Sigmoid colon (tissue), 6 donors: ENCODE measurements at regions not wholly inside any gene's neighbourhood (a gene's known extent, or its start where the extent isn't known, plus 50 kb on each side); places are given as distances from the start of the nearest gene placed in this dataset.

ENCODE experiments used
- DNase-seq: peaks from one replicate; pipeline ENCODE4 v3.0.0-alpha.2; 2019
- H3K27ac ChIP-seq, 4 donors: fragments of 200-600 bp; sonication (generic); one replicate each; pipeline ENCODE4 v1.5.1; 2016 to 2019; ENCODE audit warnings: mild to moderate bottlenecking in 1 of 4
- H3K27me3 ChIP-seq, 3 donors: fragments of 200-600 bp; sonication (generic); one replicate each; pipeline ENCODE4 v1.5.1; 2019; ENCODE audit warnings: mild to moderate bottlenecking in 1 of 3
- H3K36me3 ChIP-seq, 4 donors: fragments of 200-600 bp; sonication (generic); one replicate each; pipeline ENCODE4 v1.5.1; 2016 to 2019
- H3K4me1 ChIP-seq, 4 donors: fragments of 200-600 bp; sonication (generic); one replicate each; pipeline ENCODE4 v1.5.1; 2017 to 2019
- H3K4me3 ChIP-seq, 4 donors: fragments of 200-600 bp; sonication (generic); one replicate each; pipeline ENCODE4 v1.5.1; 2017 to 2019; ENCODE audit warnings: mild to moderate bottlenecking in 2 of 4, moderate library complexity in 1 of 4
- H3K9me3 ChIP-seq, 4 donors: fragments of 200-600 bp in 3 of 4; sonication (generic) in 3 of 4; one replicate each; pipeline versions ENCODE4 v1.5.1 to v1.6.1; 2013 to 2019
- CTCF ChIP-seq, 4 experiments: fragments of 450-650 bp in 3 of 4; fragments of 200-600 bp in 1 of 4; IDR thresholded peaks; one replicate each; pipeline ENCODE4 v1.5.1; 2016 to 2019; ENCODE audit warnings: antibody characterized with exemption in 4 of 4, mild to moderate bottlenecking in 3 of 4, moderate library complexity in 2 of 4
- EP300 ChIP-seq, 4 donors: sonication (generic); formaldehyde crosslinking; IDR thresholded peaks; one replicate each; pipeline ENCODE4 v1.6.1; 2017; ENCODE audit warnings: antibody characterized with exemption in 4 of 4
- POLR2A ChIP-seq, 2 donors: fragments of 450-650 bp; IDR thresholded peaks; one replicate each; pipeline ENCODE4 v1.6.1; 2016; ENCODE audit warnings: antibody characterized with exemption in 2 of 2, mild to moderate bottlenecking in 2 of 2, moderate library complexity in 2 of 2
- POLR2AphosphoS5 ChIP-seq, 4 donors: sonication (generic); formaldehyde crosslinking; IDR thresholded peaks; one replicate each; pipeline ENCODE4 v1.6.1; 2017; ENCODE audit warnings: antibody characterized with exemption in 4 of 4
- WGBS, 2 donors: extraction: QIAGEN DNeasy Blood & Tissue Kit; methylation state at CpG; one replicate each; pipeline ENCODE4 v1.1.7; 2013; 5-methylcytosine and 5-hydroxymethylcytosine counted together
- intact Hi-C: fragments of 100-400 bp; cut with DNase I; formaldehyde crosslinking; loops from one replicate; pipeline ENCODE4 v1.15.1; 2023
- donor health status: healthy with polysubstance abuse.
- donor health status: healthy.

- no peaks in the 10 kb centered on the region for H3K27me3 ChIP-seq
- H3K4me1 ChIP-seq, result peaks cover 0 to 30% (median 20%) of the 10 kb centered on the region in 4 donors
- DNase-seq, result no peak
- no peaks in the 10 kb centered on the region for H3K9me3 ChIP-seq
- intact Hi-C loops, result no loop called here
- WGBS, 2 donors, result 19 to 36% methylated on average over 4 of the region's 4 CpGs
- H3K27ac ChIP-seq, result peak overlapping the region; percentile 79 to 81 (median 80)
- TF ChIP-seq POLR2A (IDR thresholded peaks at IDR 0.05), result no peak
- TF ChIP-seq CTCF (IDR thresholded peaks at IDR 0.05), result no peak
- no peak for TF ChIP-seq POLR2AphosphoS5 (IDR thresholded peaks at IDR 0.05)
- TF ChIP-seq EP300 (IDR thresholded peaks at IDR 0.05), result no peak
- peak overlapping the region in 2 of 4 donors; percentile 29 to 31 for H3K4me3 ChIP-seq
- no peaks in the 10 kb centered on the region for H3K36me3 ChIP-seq
Observed at GRCh38 chr13:50511877-50512341, 331.6 kb downstream of the DLEU7 start.

GRCh38 chr13:50512474-50513299 is 330.8 kb downstream of the DLEU7 start:
- intact Hi-C loops, result no loop called here
- WGBS, 2 donors, result 2 to 7% methylated on average over 12 of the region's 12 CpGs
- H3K27ac ChIP-seq, result peak overlapping the region; percentile 79 to 81 (median 80)

GRCh38 chr13:50513300-50513877 is 330.1 kb downstream of the DLEU7 start:
- intact Hi-C loops, result no loop called here
- no peak for DNase-seq
- no peaks in the 10 kb centered on the region for H3K9me3 ChIP-seq
- H3K27ac ChIP-seq, result peak overlapping the region; percentile 79 to 81 (median 80)
- peaks cover 0 to 30% (median 20%) of the 10 kb centered on the region in 4 donors for H3K4me1 ChIP-seq
- no peaks in the 10 kb centered on the region for H3K36me3 ChIP-seq
- TF ChIP-seq POLR2AphosphoS5 (IDR thresholded peaks at IDR 0.05), result no peak
- no peak for TF ChIP-seq POLR2A (IDR thresholded peaks at IDR 0.05)
- no peak for TF ChIP-seq EP300 (IDR thresholded peaks at IDR 0.05)
- TF ChIP-seq CTCF (IDR thresholded peaks at IDR 0.05), result no peak
- WGBS, 2 donors, result 7 to 42% methylated on average over 2 of the region's 2 CpGs
- H3K27me3 ChIP-seq, result no peaks in the 10 kb centered on the region
- H3K4me3 ChIP-seq, result peak overlapping the region in 2 of 4 donors; percentile 31 to 37

More at GRCh38 chr13:50512474-50513299, 330.8 kb downstream of the DLEU7 start:
- H3K9me3 ChIP-seq, result no peaks in the 10 kb centered on the region
- H3K4me1 ChIP-seq, result peaks cover 0 to 30% (median 20%) of the 10 kb centered on the region in 4 donors
- TF ChIP-seq POLR2AphosphoS5 (IDR thresholded peaks at IDR 0.05) (peak in 1 of 4 donors; percentile 9), EP300 (IDR thresholded peaks at IDR 0.05) (no peak)
- peak; percentile 80 for DNase-seq
- H3K4me3 ChIP-seq, result peak overlapping the region in 3 of 4 donors; percentile 29 to 37 (median 31)
- H3K27me3 ChIP-seq, result no peaks in the 10 kb centered on the region
- H3K36me3 ChIP-seq, result no peaks in the 10 kb centered on the region

- Histone ChIP-seq H3K36me3 (no peaks in the 10 kb centered on the region), H3K27ac (no peak overlapping the region), H3K4me3 (no peak overlapping the region), H3K27me3 (no peaks in the 10 kb centered on the region), H3K9me3 (no peaks in the 10 kb centered on the region), H3K4me1 (peaks cover 0 to 35% (median 22%) of the 10 kb centered on the region in 4 donors)
- 81 to 85% methylated on average over 2 of the region's 2 CpGs for WGBS, 2 donors
- TF ChIP-seq CTCF (IDR thresholded peaks at IDR 0.05), result no peak
- no peak for TF ChIP-seq POLR2A (IDR thresholded peaks at IDR 0.05)
- no peak for TF ChIP-seq EP300 (IDR thresholded peaks at IDR 0.05)
- no peak for TF ChIP-seq POLR2AphosphoS5 (IDR thresholded peaks at IDR 0.05)
- intact Hi-C loops, result no loop called here
- no peak for DNase-seq
Observed at GRCh38 chr13:50514249-50514648, 329.2 kb downstream of the DLEU7 start.

GRCh38 chr13:50518131-50518530 is 325.4 kb downstream of the DLEU7 start:
- H3K36me3 ChIP-seq, result no peaks in the 10 kb centered on the region
- H3K4me1 ChIP-seq, result peaks cover 0 to 45% (median 39%) of the 10 kb centered on the region in 4 donors
- TF ChIP-seq POLR2A (IDR thresholded peaks at IDR 0.05) (no peak), EP300 (IDR thresholded peaks at IDR 0.05) (no peak), CTCF (IDR thresholded peaks at IDR 0.05) (no peak), POLR2AphosphoS5 (IDR thresholded peaks at IDR 0.05) (no peak)
- H3K9me3 ChIP-seq, result no peaks in the 10 kb centered on the region
- 90 to 92% methylated on average over 2 of the region's 2 CpGs for WGBS, 2 donors
- intact Hi-C loops, result no loop called here
- no peak overlapping the region for H3K4me3 ChIP-seq
- no peak for DNase-seq
- no peak overlapping the region for H3K27ac ChIP-seq
- no peaks in the 10 kb centered on the region for H3K27me3 ChIP-seq
